DND-41 (cell line): ENCODE measurements at regions not wholly inside any gene's neighbourhood (a gene's known extent, or its start where the extent isn't known, plus 50 kb on each side); places are given as distances from the start of the nearest gene placed in this dataset.

Experiments
- ATAC-seq: fragments of 200-7000 bp; cut with Tn5 transposase; 3 replicates; pipeline ENCODE4 v1.9.1; 2021; ENCODE audit warnings: low read depth; ENCODE audit not compliant: insufficient read depth
- DNase-seq: peaks from one replicate; pipeline ENCODE4 v3.0.0-alpha.2; 2020
- H2AFZ ChIP-seq: 2 replicates; pipeline ENCODE4 v1.6.0; 2012; ENCODE audit warnings: low read depth, low read length
- H3K27ac ChIP-seq: 2 replicates; pipeline ENCODE4 v1.5.1; 2012; ENCODE audit warnings: low read length, inconsistent platforms
- H3K27me3 ChIP-seq: fragments of 200-600 bp; sonication (generic); 2 replicates; pipeline ENCODE4 v1.6.0; 2012; ENCODE audit warnings: low read length, mild to moderate bottlenecking, inconsistent platforms; ENCODE audit not compliant: insufficient read depth, poor library complexity
- H3K36me3 ChIP-seq: 2 replicates; pipeline ENCODE4 v1.5.1; 2012; ENCODE audit warnings: low read length, inconsistent platforms; ENCODE audit not compliant: insufficient read depth
- H3K4me1 ChIP-seq: 2 replicates; pipeline ENCODE4 v1.5.1; 2012; ENCODE audit warnings: mild to moderate bottlenecking, low read length; ENCODE audit not compliant: insufficient read depth
- H3K4me2 ChIP-seq: 2 replicates; pipeline ENCODE4 v1.6.0; 2012; ENCODE audit warnings: mild to moderate bottlenecking, moderate library complexity, low read length, inconsistent platforms; ENCODE audit not compliant: insufficient read depth
- H3K4me3 ChIP-seq, 2 experiments: fragments of 200-600 bp in 1 of 2; shearing (Covaris generic) in 1 of 2; 2 replicates each; pipeline ENCODE4 v1.5.1; 2012 to 2016; ENCODE audit warnings: inconsistent platforms in 2 of 2, low read length in 2 of 2, mild to moderate bottlenecking in 2 of 2, low read depth in 1 of 2, moderate library complexity in 1 of 2
- H3K79me2 ChIP-seq: 2 replicates; pipeline ENCODE4 v1.6.0; 2012; ENCODE audit warnings: low read length, inconsistent platforms; ENCODE audit not compliant: insufficient read depth
- H3K9ac ChIP-seq: 2 replicates; pipeline ENCODE4 v1.6.0; 2012; ENCODE audit warnings: low read depth, mild to moderate bottlenecking, inconsistent platforms, low read length, moderate library complexity
- H3K9me3 ChIP-seq: 2 replicates; pipeline ENCODE4 v1.5.1; 2012; ENCODE audit warnings: low read length, moderate library complexity, mild to moderate bottlenecking, inconsistent platforms; ENCODE audit not compliant: insufficient read depth, severe bottlenecking
- H4K20me1 ChIP-seq: 2 replicates; pipeline ENCODE4 v1.6.0; 2012; ENCODE audit warnings: low read length; ENCODE audit not compliant: insufficient read depth
- CTCF ChIP-seq: IDR thresholded peaks from 2 replicates; pipeline ENCODE4 v1.5.1; 2012; ENCODE audit warnings: borderline replicate concordance, low read length, moderate library complexity, mild to moderate bottlenecking; ENCODE audit not compliant: poor library complexity, severe bottlenecking; ENCODE audit errors: extremely low read depth
- EZH2 ChIP-seq: IDR thresholded peaks from 3 replicates; pipeline ENCODE4 v1.6.1; 2012; ENCODE audit warnings: borderline replicate concordance, low read depth, mild to moderate bottlenecking, moderate library complexity, low read length, inconsistent platforms; ENCODE audit not compliant: severe bottlenecking

- Histone ChIP-seq H2AFZ (no peak overlapping the region), H3K27ac (no peak overlapping the region), H4K20me1 (no peaks in the 10 kb centered on the region), H3K36me3 (no peaks in the 10 kb centered on the region), H3K4me3 (no peak overlapping the region), H3K9me3 (no peaks in the 10 kb centered on the region), H3K4me2 (no peak overlapping the region), H3K79me2 (no peaks in the 10 kb centered on the region), H3K9ac (no peak overlapping the region), H3K4me1 (no peaks in the 10 kb centered on the region), H3K27me3 (no peaks in the 10 kb centered on the region)
- TF ChIP-seq CTCF (no peak), EZH2 (no peak)
- no peak for ATAC-seq
- no peak for DNase-seq
Observed at GRCh38 chr6:105952772-105953690, 133.1 kb upstream of the PRDM1 start.

- no peak for ATAC-seq
- Histone ChIP-seq H3K9ac (no peak overlapping the region), H2AFZ (no peak overlapping the region)
Observed at GRCh38 chr6:105952326-105952725, 133.8 kb upstream of the PRDM1 start.

GRCh38 chr6:105951322-105951721 is 134.8 kb upstream of the PRDM1 start:
- Histone ChIP-seq H3K4me1 (no peaks in the 10 kb centered on the region), H3K4me2 (no peak overlapping the region), H3K27ac (no peak overlapping the region), H3K36me3 (no peaks in the 10 kb centered on the region), H3K9me3 (no peaks in the 10 kb centered on the region), H4K20me1 (no peaks in the 10 kb centered on the region), H3K4me3 (no peak overlapping the region), H3K79me2 (no peaks in the 10 kb centered on the region), H3K9ac (no peak overlapping the region), H2AFZ (no peak overlapping the region), H3K27me3 (no peaks in the 10 kb centered on the region)
- ATAC-seq (no peak), DNase-seq (no peak)
- no peak for TF ChIP-seq EZH2
- TF ChIP-seq CTCF = no peak

More at GRCh38 chr6:105952326-105952725, 133.8 kb upstream of the PRDM1 start:
- no peaks in the 10 kb centered on the region for H4K20me1 ChIP-seq
- H3K4me1 ChIP-seq = no peaks in the 10 kb centered on the region
- no peaks in the 10 kb centered on the region for H3K27me3 ChIP-seq
- H3K4me3 ChIP-seq = no peak overlapping the region
- no peak overlapping the region for H3K27ac ChIP-seq
- H3K79me2 ChIP-seq = no peaks in the 10 kb centered on the region
- TF ChIP-seq EZH2 = no peak
- DNase-seq = no peak
- H3K9me3 ChIP-seq = no peaks in the 10 kb centered on the region
- H3K4me2 ChIP-seq = no peak overlapping the region
- no peaks in the 10 kb centered on the region for H3K36me3 ChIP-seq

- no peak overlapping the region for H3K27ac ChIP-seq
- no peaks in the 10 kb centered on the region for H3K79me2 ChIP-seq
- H3K9ac ChIP-seq = no peak overlapping the region
- H4K20me1 ChIP-seq = no peaks in the 10 kb centered on the region
- no peak overlapping the region for H2AFZ ChIP-seq
- no peaks in the 10 kb centered on the region for H3K4me1 ChIP-seq
- H3K4me2 ChIP-seq = no peak overlapping the region
- no peak for TF ChIP-seq EZH2
- no peak for TF ChIP-seq CTCF
- DNase-seq (no peak), ATAC-seq (no peak)
- H3K36me3 ChIP-seq = no peaks in the 10 kb centered on the region
- H3K4me3 ChIP-seq = no peak overlapping the region
- H3K27me3 ChIP-seq = no peaks in the 10 kb centered on the region
- no peaks in the 10 kb centered on the region for H3K9me3 ChIP-seq
Observed at GRCh38 chr6:105949869-105950268, 136.3 kb upstream of the PRDM1 start.
